SK-N-SH (cell line): ENCODE measurements at regions not wholly inside any gene's neighbourhood (a gene's known extent, or its start where the extent isn't known, plus 50 kb on each side); places are given as distances from the start of the nearest gene placed in this dataset.

Experiments
- CTCF ChIA-PET: fragments of 300-600, 350-600 bp; formaldehyde crosslinking; extraction: SDS; loops from one replicate; lab custom pipeline; 2021; lab: Yijun Ruan, JAX
- POLR2A ChIA-PET: fragments of 350-600 bp; sonication (Branson Sonifier 250); formaldehyde crosslinking; extraction: SDS; loops from one replicate; lab custom pipeline; 2020; ENCODE audit warnings: antibody characterized with exemption, inconsistent platforms; lab: Yijun Ruan, JAX
- DNase-seq: peaks from one replicate; pipeline ENCODE4 v3.0.0; 2012
- H2AFZ ChIP-seq: fragments of 200-600 bp; sonication (generic); 2 replicates; pipeline ENCODE4 v1.8.1; 2016; ENCODE audit warnings: antibody characterized with exemption, mild to moderate bottlenecking, low read depth
- H3F3A ChIP-seq: fragments of 200-600 bp; sonication (generic); replicated peaks from 2 replicates; pipeline ENCODE3; 2016; ENCODE audit warnings: antibody characterized with exemption, mild to moderate bottlenecking; ENCODE audit not compliant: insufficient read depth
- H3K27ac ChIP-seq, 2 experiments: fragments of 200-500 bp in 1 of 2; fragments of 200-600 bp in 1 of 2; sonication (Bioruptor generic) in 1 of 2; sonication (generic), shearing (Covaris generic) in 1 of 2; 2 replicates each; pipeline versions ENCODE4 v1.5.1 to v1.6.1; 2014 to 2016; ENCODE audit warnings: low read depth in 2 of 2, inconsistent platforms in 1 of 2, low read length in 1 of 2, mild to moderate bottlenecking in 1 of 2, mixed read lengths in 1 of 2
- H3K27me3 ChIP-seq: fragments of 200-600 bp; sonication (generic), shearing (Covaris generic); 2 replicates; pipeline ENCODE4 v1.6.1; 2016; ENCODE audit warnings: mixed run types; ENCODE audit not compliant: insufficient read depth
- H3K36me3 ChIP-seq, 2 experiments: fragments of 200-500 bp in 1 of 2; fragments of 200-600 bp in 1 of 2; sonication (Bioruptor generic) in 1 of 2; sonication (generic) in 1 of 2; replicated peaks in 1 of 2; 2 replicates each; pipeline versions ENCODE3 to v1.5.1; 2014 to 2016; ENCODE audit warnings: low read length in 1 of 2, mild to moderate bottlenecking in 1 of 2; ENCODE audit not compliant: insufficient read depth in 2 of 2, control insufficient read depth in 1 of 2
- H3K4me1 ChIP-seq, 2 experiments: fragments of 200-500 bp in 1 of 2; fragments of 200-600 bp in 1 of 2; sonication (Bioruptor generic) in 1 of 2; sonication (generic), shearing (Covaris generic) in 1 of 2; 2 replicates each; pipeline versions ENCODE4 v1.5.1 to v1.6.1; 2014 to 2016; ENCODE audit warnings: low read depth in 1 of 2, low read length in 1 of 2, mixed run types in 1 of 2; ENCODE audit not compliant: insufficient read depth in 2 of 2, control insufficient read depth in 1 of 2
- H3K4me2 ChIP-seq: fragments of 200-600 bp; sonication (generic), shearing (Covaris generic); 2 replicates; pipeline ENCODE4 v1.6.1; 2017; ENCODE audit warnings: mixed run types
- H3K4me3 ChIP-seq, 2 experiments: fragments of 200-500 bp in 1 of 2; fragments of 200-600 bp in 1 of 2; sonication (Bioruptor generic) in 1 of 2; sonication (generic), shearing (Covaris generic) in 1 of 2; 2 replicates each; pipeline versions ENCODE4 v1.5.1 to v1.8.1; 2014 to 2016; ENCODE audit warnings: low read depth in 2 of 2, inconsistent platforms in 1 of 2, low read length in 1 of 2, mild to moderate bottlenecking in 1 of 2, mixed read lengths in 1 of 2, moderate library complexity in 1 of 2
- H3K79me2 ChIP-seq: fragments of 200-600 bp; sonication (generic); 2 replicates; pipeline ENCODE4 v1.8.1; 2017; ENCODE audit warnings: mild to moderate bottlenecking; ENCODE audit not compliant: insufficient read depth
- H3K9ac ChIP-seq: fragments of 200-600 bp; sonication (generic); 2 replicates; pipeline ENCODE4 v1.6.1; 2017; ENCODE audit warnings: mixed run types
- H3K9me2 ChIP-seq: fragments of 200-600 bp; sonication (generic); 2 replicates; pipeline ENCODE4 v1.6.1; 2017; ENCODE audit warnings: mixed run types
- H3K9me3 ChIP-seq: fragments of 200-600 bp; sonication (generic); 2 replicates; pipeline ENCODE4 v1.6.1; 2017; ENCODE audit warnings: mixed run types, mild to moderate bottlenecking, moderate library complexity
- H4K20me1 ChIP-seq: fragments of 200-600 bp; sonication (generic); 2 replicates; pipeline ENCODE4 v1.6.1; 2017; ENCODE audit warnings: mild to moderate bottlenecking, mixed run types; ENCODE audit not compliant: insufficient read depth
- CTCF ChIP-seq: fragments of 200-600 bp; sonication (generic); IDR thresholded peaks from 2 replicates; pipeline ENCODE4 v1.6.1; 2017; ENCODE audit warnings: antibody characterized with exemption, mild to moderate bottlenecking, moderate library complexity
- FOSL2 ChIP-seq: IDR thresholded peaks from 2 replicates; pipeline ENCODE4 v1.4.0; 2012; ENCODE audit warnings: low read depth, mild to moderate bottlenecking, moderate library complexity, borderline replicate concordance
- FOXJ3 ChIP-seq: sonication (generic); formaldehyde crosslinking; IDR thresholded peaks from 2 replicates; pipeline ENCODE4 v1.5.1; 2020; ENCODE audit warnings: mild to moderate bottlenecking, missing genetic modification reagents
- FOXM1 ChIP-seq: IDR thresholded peaks from 2 replicates; pipeline ENCODE4 v1.4.0; 2012; ENCODE audit warnings: low read depth, mild to moderate bottlenecking
- GATA2 ChIP-seq: sonication (generic); formaldehyde crosslinking; IDR thresholded peaks from 2 replicates; pipeline ENCODE4 v1.5.0; 2020; ENCODE audit warnings: mild to moderate bottlenecking, missing genetic modification reagents
- JUND ChIP-seq: IDR thresholded peaks from 2 replicates; pipeline ENCODE4 v1.4.0; 2012
- MEF2A ChIP-seq: IDR thresholded peaks from 2 replicates; pipeline ENCODE4 v1.4.0; 2012; ENCODE audit warnings: low read depth, borderline replicate concordance
- MXI1 ChIP-seq: IDR thresholded peaks from 2 replicates; pipeline ENCODE4 v1.6.1; 2012; ENCODE audit warnings: mild to moderate bottlenecking, low read depth, low read length, improper control_type of control experiment
- NRF1 ChIP-seq: IDR thresholded peaks from 2 replicates; pipeline ENCODE4 v1.6.1; 2012; ENCODE audit warnings: low read depth, mild to moderate bottlenecking, low read length
- POLR2AphosphoS5 ChIP-seq: IDR thresholded peaks from 2 replicates; pipeline ENCODE4 v1.6.1; 2012; ENCODE audit warnings: low read depth, low read length
- REST ChIP-seq: IDR thresholded peaks from 2 replicates; pipeline ENCODE4 v1.6.1; 2012; ENCODE audit warnings: mild to moderate bottlenecking, low read depth, low read length, moderate library complexity
- RXRA ChIP-seq: IDR thresholded peaks from 2 replicates; pipeline ENCODE4 v1.4.0; 2012; ENCODE audit warnings: low read depth, mild to moderate bottlenecking, borderline replicate concordance
- SIN3A ChIP-seq: IDR thresholded peaks from 2 replicates; pipeline ENCODE4 v1.6.1; 2012; ENCODE audit warnings: low read depth, mild to moderate bottlenecking, low read length, moderate library complexity, borderline replicate concordance
- TCF12 ChIP-seq: IDR thresholded peaks from 2 replicates; pipeline ENCODE4 v1.4.0; 2012
- YY1 ChIP-seq: IDR thresholded peaks from 2 replicates; pipeline ENCODE4 v1.4.0; 2012; ENCODE audit warnings: low read depth, mild to moderate bottlenecking
- ZBTB33 ChIP-seq: IDR thresholded peaks from 2 replicates; pipeline ENCODE4 v1.4.0; 2012; ENCODE audit warnings: low read depth, borderline replicate concordance
- WGBS: methylation state at CpG from one replicate; pipeline ENCODE4 v1.1.6; 2017; ENCODE audit warnings: low lambda C conversion rate; 5-methylcytosine and 5-hydroxymethylcytosine counted together

- Histone ChIP-seq H4K20me1 (no peaks in the 10 kb centered on the region), H3F3A (no peaks in the 10 kb centered on the region), H3K4me1 (no peaks in the 10 kb centered on the region), H2AFZ (no peak overlapping the region)
- ChIA-PET POLR2A (no interaction called here), CTCF (no interaction called here)
- TF ChIP-seq FOSL2 (no peak), TCF12 (no peak), FOXJ3 (CRISPR knock-in tag) (no peak), GATA2 (CRISPR knock-in tag) (no peak), FOXM1 (no peak), SIN3A (no peak), YY1 (no peak)
- TF ChIP-seq, all 33 proteins: peak for 0
- H3K9me3 ChIP-seq = no peaks in the 10 kb centered on the region
- H3K9me2 ChIP-seq = no peaks in the 10 kb centered on the region
- no peaks in the 10 kb centered on the region for H3K79me2 ChIP-seq
- no peak for DNase-seq
- WGBS = no CpG with 5 or more reads among the region's 5 CpGs
- H3K27ac ChIP-seq = no peak overlapping the region
- peaks cover 12% of the 10 kb centered on the region for H3K27me3 ChIP-seq
- no peak overlapping the region for H3K4me3 ChIP-seq
- no peak overlapping the region for H3K4me2 ChIP-seq
- H3K36me3 ChIP-seq = no peaks in the 10 kb centered on the region
- no peak overlapping the region for H3K9ac ChIP-seq
Measured at GRCh38 chr2:120430501-120430830, 84.5 kb downstream of the INHBB start.

- no peaks in the 10 kb centered on the region for H3K9me3 ChIP-seq
- H3K27me3 ChIP-seq = peaks cover 12% of the 10 kb centered on the region
Measured at GRCh38 chr2:120430957-120431356, 85.0 kb downstream of the INHBB start.

More at GRCh38 chr2:120430957-120431356, 85.0 kb downstream of the INHBB start:
- Histone ChIP-seq H3K27ac (no peak overlapping the region), H3K36me3 (no peaks in the 10 kb centered on the region), H3K79me2 (no peaks in the 10 kb centered on the region), H3K4me1 (no peaks in the 10 kb centered on the region), H3K9ac (no peak overlapping the region), H2AFZ (no peak overlapping the region), H3K4me2 (no peak overlapping the region), H3F3A (no peaks in the 10 kb centered on the region), H3K9me2 (no peaks in the 10 kb centered on the region), H3K4me3 (no peak overlapping the region), H4K20me1 (no peaks in the 10 kb centered on the region)
- DNase-seq = no peak
- CTCF ChIA-PET = no interaction called here
- POLR2A ChIA-PET = no interaction called here
- 32% methylated on average over 5 of the region's 6 CpGs for WGBS
- TF ChIP-seq REST (no peak), MEF2A (no peak), RXRA (no peak), FOXM1 (no peak), MXI1 (no peak), POLR2AphosphoS5 (no peak), NRF1 (no peak), CTCF (no peak), ZBTB33 (no peak), JUND (no peak), FOSL2 (no peak), GATA2 (CRISPR knock-in tag) (no peak)
